Right cardiac atrium (tissue), 5 donors: ENCODE measurements at regions not wholly inside any gene's neighbourhood (a gene's known extent, or its start where the extent isn't known, plus 50 kb on each side); places are given as distances from the start of the nearest gene placed in this dataset.
"Not testable (repeated sequence)": the region's sequence is repeated elsewhere in the genome, so short reads cannot be mapped to it uniquely, and the experiment has no call there.

Source experiments
- ATAC-seq, 2 donors: fragments of 200-7000 bp; cut with Tn5 transposase; one replicate each; pipeline versions ENCODE4 v1.8.0 to v1.9.1; 2020; ENCODE audit warnings: moderate library complexity in 2 of 2, mild to moderate bottlenecking in 1 of 2
- DNase-seq, 3 donors: peaks; one replicate each; pipeline ENCODE4 v3.0.0-alpha.2; 2020
- H3K27ac ChIP-seq: one replicate; pipeline ENCODE4 v1.5.1; 2013; ENCODE audit warnings: mild to moderate bottlenecking, low read length, control low read depth, moderate library complexity
- H3K27me3 ChIP-seq: one replicate; pipeline ENCODE4 v1.6.1; 2013; ENCODE audit not compliant: control insufficient read depth, insufficient read depth
- H3K4me1 ChIP-seq: one replicate; pipeline ENCODE4 v1.6.1; 2013; ENCODE audit warnings: low read length; ENCODE audit not compliant: control insufficient read depth, insufficient read depth
- H3K4me3 ChIP-seq: one replicate; pipeline ENCODE4 v1.5.1; 2013; ENCODE audit warnings: low read length, control low read depth
- H3K9me3 ChIP-seq: one replicate; pipeline ENCODE4 v1.6.1; 2013; ENCODE audit warnings: low read length; ENCODE audit not compliant: control insufficient read depth
- WGBS: extraction: QIAGEN DNeasy Blood & Tissue Kit; methylation state at CpG from one replicate; pipeline ENCODE4 v1.1.7; 2013; 5-methylcytosine and 5-hydroxymethylcytosine counted together
- intact Hi-C, 4 donors: fragments of 100-400 bp; cut with DNase I; formaldehyde crosslinking; loops; one replicate each; pipeline versions ENCODE4 v1.11.0 to v1.14.0; 2022 to 2023
- donor health status: healthy with polysubstance abuse.
- donor health status: DM: no; HTN: yes; CAD: no.
- donor health status: DM: no; HTN: no; CAD: no.
- donor health status: DM: no; HTN: yes; CAD: no; lungs with severe emphysema.
- donor health status: DM: yes; HTN: yes; CAD: no.

DNA sequence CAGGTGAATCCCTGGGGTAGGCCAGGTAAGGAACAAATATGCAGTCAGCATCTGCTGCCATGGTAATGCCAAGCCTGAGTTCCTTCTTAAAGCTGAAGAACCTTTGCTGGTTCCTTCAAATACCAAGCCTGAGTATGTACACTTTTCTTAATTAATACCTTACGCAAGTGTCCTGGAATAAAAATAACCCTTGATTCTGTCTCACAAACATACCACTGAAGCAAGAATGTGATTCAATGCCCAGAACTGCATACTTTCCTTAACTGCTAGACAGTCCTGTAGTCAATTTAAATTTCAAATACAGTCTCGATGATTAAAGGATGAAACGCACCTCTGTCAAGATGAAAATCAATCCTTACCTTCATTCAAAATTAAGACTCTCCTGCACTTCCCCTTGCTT is 634.0 kb upstream of the CHRM3 start:
- DNase-seq (no peak), ATAC-seq (no peak)
- Histone ChIP-seq H3K4me3 (no peak overlapping the region), H3K27ac (no peak overlapping the region), H3K4me1 (no peaks in the 10 kb centered on the region), H3K9me3 (no peaks in the 10 kb centered on the region), H3K27me3 (no peaks in the 10 kb centered on the region)
- WGBS = 89% methylated on average over 3 of the region's 3 CpGs
- intact Hi-C loops = no loop called here

DNA sequence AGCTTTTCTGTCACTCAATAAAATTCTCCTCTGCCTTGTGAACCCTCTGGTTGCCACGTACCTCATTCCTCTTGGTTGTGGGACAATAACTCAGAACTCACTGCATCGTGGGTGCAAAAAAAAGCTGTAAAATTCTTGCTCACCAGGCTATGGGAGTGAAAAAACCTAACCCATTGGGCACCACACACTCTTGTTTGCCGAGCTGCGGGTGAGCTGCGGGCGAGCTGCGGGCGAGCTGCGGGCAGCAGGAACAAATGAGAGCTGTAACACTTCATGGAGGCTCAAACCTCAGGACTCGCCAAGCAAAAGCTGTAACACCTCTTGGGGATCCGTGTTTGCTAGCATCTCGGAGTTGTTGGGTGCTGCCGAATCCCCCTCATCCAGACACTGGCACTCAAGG is 641.3 kb upstream of the CHRM3 start:
- 87% methylated on average over 13 of the region's 13 CpGs for WGBS
- no peak for DNase-seq
- Histone ChIP-seq H3K27me3 (no peaks in the 10 kb centered on the region), H3K4me3 (no peak overlapping the region), H3K9me3 (no peaks in the 10 kb centered on the region), H3K4me1 (no peaks in the 10 kb centered on the region), H3K27ac (no peak overlapping the region)
- intact Hi-C loops = no loop called here
- ATAC-seq = no peak

DNA sequence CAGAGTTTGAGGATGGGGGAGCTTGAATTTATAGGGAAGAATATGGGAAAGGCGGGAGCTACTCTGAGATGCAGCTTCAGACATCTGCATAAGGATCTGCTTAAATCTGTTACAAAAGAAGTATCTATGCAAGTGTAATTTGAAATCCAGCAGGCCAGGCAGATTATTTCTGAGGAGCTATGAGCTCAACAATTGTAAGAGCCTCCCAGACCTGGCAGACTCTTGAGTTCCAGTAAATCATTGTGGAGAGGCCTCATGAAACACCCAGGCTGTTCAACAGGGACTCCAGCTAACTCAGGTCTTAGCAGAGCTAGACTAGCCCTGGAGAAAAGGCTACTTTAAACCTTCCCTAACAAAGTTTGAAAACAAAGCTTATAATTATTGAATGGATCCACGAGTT is 647.5 kb upstream of the CHRM3 start:
- Histone ChIP-seq H3K27me3 (no peaks in the 10 kb centered on the region), H3K27ac (no peak overlapping the region), H3K4me3 (no peak overlapping the region), H3K9me3 (no peaks in the 10 kb centered on the region), H3K4me1 (no peaks in the 10 kb centered on the region)
- ATAC-seq = no peak
- WGBS = 66% methylated on average over 2 of the region's 2 CpGs
- DNase-seq = no peak
- intact Hi-C loops = no loop called here

DNA sequence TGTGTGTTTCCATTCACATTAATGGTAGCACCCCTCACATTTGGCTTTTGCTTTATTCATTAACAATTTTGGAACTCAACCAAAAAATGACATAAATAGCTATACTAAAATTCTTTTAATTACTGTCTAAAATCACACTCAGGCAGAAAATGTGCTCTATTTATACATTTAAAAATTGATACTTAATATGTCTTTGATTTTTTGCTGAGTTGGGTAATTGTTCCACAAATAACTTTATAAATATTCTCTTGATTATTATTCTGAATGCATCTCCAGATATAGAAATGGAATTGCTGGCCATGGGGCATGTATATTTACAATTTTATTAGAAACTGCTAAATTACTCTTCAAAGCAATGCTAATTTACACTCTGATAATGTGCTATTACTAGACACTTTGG is 658.7 kb upstream of the CHRM3 start:
- H3K9me3 ChIP-seq = no peaks in the 10 kb centered on the region
- H3K4me3 ChIP-seq = no peak overlapping the region
- DNase-seq (no peak), ATAC-seq (no peak)
- H3K27me3 ChIP-seq = no peaks in the 10 kb centered on the region
- intact Hi-C loops = no loop called here
- H3K27ac ChIP-seq = no peak overlapping the region
- H3K4me1 ChIP-seq = no peaks in the 10 kb centered on the region

DNA sequence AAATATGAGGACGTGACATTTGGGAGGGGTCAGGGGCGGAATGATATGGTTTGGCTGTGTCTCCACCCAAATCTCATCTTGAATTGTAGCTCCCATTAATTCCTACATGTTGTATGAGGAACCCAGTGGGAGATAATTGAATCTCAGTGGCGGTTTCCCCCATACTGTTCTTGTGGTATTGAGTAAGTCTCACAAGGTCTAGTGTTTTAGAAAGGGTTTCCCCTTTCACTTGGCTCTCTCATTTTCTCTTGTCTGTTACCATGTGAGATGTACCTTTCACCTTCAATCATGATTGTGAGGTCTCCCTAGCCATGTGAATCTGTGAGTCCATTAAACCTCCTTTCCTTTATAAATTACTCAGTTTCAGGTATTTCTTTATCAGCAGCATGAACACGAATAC is 663.6 kb upstream of the CHRM3 start:
- H3K4me1 ChIP-seq = no peaks in the 10 kb centered on the region
- WGBS = 66% methylated on average over 4 of the region's 4 CpGs
- no peaks in the 10 kb centered on the region for H3K27me3 ChIP-seq
- no peak for DNase-seq
- H3K27ac ChIP-seq = no peak overlapping the region
- intact Hi-C loops = no loop called here
- H3K9me3 ChIP-seq = no peaks in the 10 kb centered on the region
- H3K4me3 ChIP-seq = no peak overlapping the region
- no peak for ATAC-seq

DNA sequence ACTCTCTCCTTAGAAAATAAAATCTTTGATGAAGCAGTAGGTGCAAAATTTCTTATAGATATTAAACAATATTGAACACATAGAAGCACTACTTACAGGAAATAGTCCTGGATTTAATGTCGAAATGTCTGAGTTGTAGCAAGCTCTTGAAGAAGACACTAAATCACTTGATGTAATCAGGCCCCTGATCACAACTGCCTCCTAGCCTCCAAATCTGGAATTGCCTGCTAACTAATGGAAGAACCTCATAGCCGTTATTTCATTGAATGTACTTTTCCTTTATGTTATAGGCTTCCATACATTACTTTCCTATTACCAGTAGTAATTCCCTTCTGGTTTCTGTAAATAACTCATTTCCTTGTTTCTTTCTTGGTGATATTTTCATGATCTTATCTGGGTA is 675.7 kb upstream of the CHRM3 start:
- ATAC-seq (no peak), DNase-seq (no peak)
- intact Hi-C loops = no loop called here
- Histone ChIP-seq H3K9me3 (no peaks in the 10 kb centered on the region), H3K27me3 (no peaks in the 10 kb centered on the region), H3K4me1 (no peaks in the 10 kb centered on the region), H3K27ac (no peak overlapping the region), H3K4me3 (no peak overlapping the region)
- WGBS = 73% methylated on average over 2 of the region's 2 CpGs

DNA sequence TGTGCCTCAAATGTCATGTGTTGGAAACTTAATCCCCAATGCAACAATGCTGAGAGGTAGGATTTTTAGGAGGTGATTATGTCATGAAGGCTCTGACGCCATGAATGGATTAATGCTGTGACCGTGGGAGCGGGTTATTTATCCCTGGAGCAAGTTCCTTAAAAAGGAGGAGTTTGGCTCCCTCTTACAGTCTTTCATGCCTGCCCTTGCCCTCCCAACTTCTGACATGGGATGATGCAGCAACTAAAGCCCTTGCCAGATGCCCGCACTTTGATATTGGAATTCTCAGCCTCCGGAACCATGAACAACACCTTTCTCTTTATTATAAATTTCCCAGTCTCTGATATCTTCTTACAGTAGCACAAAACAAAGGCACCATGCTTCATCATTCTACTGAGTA is 685.3 kb upstream of the CHRM3 start:
- intact Hi-C loops = no loop called here
- WGBS = 85% methylated on average over 5 of the region's 5 CpGs
- H3K4me3 ChIP-seq = no peak overlapping the region
- ATAC-seq (no peak), DNase-seq (no peak)
- no peaks in the 10 kb centered on the region for H3K27me3 ChIP-seq
- no peaks in the 10 kb centered on the region for H3K4me1 ChIP-seq
- H3K27ac ChIP-seq = no peak overlapping the region
- no peaks in the 10 kb centered on the region for H3K9me3 ChIP-seq

DNA sequence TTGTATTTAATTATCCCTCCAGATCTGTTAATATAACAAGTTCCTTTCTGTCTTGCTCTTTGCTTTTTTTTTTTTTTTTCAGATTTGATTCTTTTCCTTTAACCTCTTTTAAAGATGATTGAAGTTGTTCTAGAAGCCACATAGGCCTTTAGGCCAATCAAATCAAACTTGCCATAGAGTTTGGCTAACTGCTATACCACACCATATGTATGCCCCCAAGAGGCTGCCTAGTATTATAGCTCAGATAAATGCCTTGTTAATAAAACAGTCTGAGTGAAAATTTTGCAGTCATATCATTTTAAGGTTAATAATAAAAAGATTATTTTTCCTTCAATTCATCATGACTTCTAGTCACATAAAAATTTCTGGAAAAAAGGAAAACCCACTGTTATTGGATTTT is 696.0 kb upstream of the CHRM3 start:
- H3K27me3 ChIP-seq = no peaks in the 10 kb centered on the region
- no peak for DNase-seq
- no peak overlapping the region for H3K4me3 ChIP-seq
- H3K9me3 ChIP-seq = no peaks in the 10 kb centered on the region
- H3K27ac ChIP-seq = no peak overlapping the region
- intact Hi-C loops = no loop called here
- no peaks in the 10 kb centered on the region for H3K4me1 ChIP-seq
- ATAC-seq = no peak

DNA sequence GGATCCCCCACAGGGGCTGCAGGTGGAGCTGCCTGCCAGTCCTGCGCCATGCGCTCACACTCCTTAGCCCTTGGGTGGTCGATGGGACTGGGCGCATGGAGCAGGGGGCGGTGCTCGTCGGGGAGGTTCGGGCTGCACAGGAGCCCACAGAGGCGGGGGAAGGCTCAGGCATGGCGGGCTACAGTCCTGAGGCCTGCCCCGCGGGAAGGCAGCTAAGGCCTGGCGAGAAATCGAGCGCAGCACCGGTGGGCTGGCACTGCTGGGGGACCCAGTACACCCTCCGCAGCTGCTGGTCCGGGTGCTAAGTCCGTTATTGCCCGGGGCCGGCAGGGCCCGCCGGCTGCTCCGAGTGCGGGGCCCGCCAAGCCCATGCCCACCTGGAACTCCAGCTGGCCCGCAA is 701.8 kb upstream of the CHRM3 start:
- H3K4me3 ChIP-seq, H3K27ac ChIP-seq, ATAC-seq, H3K9me3 ChIP-seq, H3K4me1 ChIP-seq, intact Hi-C loops, H3K27me3 ChIP-seq: not testable (repeated sequence)
- 97% methylated on average over 27 of the region's 27 CpGs for WGBS
- peak in 1 of 3 donors; percentile 32 for DNase-seq

DNA sequence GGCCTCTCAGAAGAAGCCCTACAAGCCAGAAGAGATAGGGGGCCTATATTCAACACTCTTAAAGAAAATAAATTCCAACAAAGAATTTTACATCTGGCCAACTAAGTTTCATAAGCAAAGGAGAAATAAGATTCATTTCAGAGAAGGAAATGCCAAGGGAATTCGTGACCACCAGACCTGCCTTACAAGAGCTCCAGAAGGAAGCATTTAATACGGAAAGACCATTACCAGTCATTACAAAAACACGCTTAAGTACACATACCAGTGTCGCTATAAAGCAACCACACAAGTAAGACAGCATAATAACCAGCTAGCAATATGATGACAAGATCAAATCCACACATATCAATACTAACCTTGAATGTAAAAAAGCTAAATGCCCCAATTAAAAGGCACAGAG is 704.9 kb upstream of the CHRM3 start:
- Histone ChIP-seq H3K9me3 (no peaks in the 10 kb centered on the region), H3K4me1 (no peaks in the 10 kb centered on the region), H3K27ac (no peak overlapping the region), H3K4me3 (no peak overlapping the region), H3K27me3 (no peaks in the 10 kb centered on the region)
- ATAC-seq = no peak
- intact Hi-C loops = no loop called here
- 92% methylated on average over 4 of the region's 4 CpGs for WGBS
- DNase-seq = no peak

DNA sequence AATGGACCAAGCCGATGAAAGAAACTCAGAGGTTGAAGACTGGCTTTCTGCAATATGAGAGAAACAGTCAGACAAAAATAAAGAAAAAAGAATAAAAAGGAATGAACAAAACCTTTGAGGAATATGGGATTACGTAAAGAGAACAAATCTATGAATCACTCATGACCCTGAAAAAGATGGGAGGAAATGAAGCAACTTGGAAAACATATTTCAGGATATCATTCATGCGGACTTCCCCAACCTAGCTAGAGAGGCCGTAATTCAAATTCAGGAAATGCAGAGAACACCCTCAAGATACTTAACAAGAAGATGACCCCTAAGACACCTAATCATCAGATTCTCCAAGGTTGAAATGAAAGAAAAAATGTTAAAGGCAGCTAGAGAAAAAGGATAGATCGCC is 705.3 kb upstream of the CHRM3 start:
- no peak overlapping the region for H3K27ac ChIP-seq
- H3K4me3 ChIP-seq = no peak overlapping the region
- DNase-seq (no peak), ATAC-seq (no peak)
- WGBS = 77% methylated on average over 5 of the region's 5 CpGs
- H3K9me3 ChIP-seq = no peaks in the 10 kb centered on the region
- no peaks in the 10 kb centered on the region for H3K4me1 ChIP-seq
- H3K27me3 ChIP-seq = no peaks in the 10 kb centered on the region
- intact Hi-C loops = no loop called here

DNA sequence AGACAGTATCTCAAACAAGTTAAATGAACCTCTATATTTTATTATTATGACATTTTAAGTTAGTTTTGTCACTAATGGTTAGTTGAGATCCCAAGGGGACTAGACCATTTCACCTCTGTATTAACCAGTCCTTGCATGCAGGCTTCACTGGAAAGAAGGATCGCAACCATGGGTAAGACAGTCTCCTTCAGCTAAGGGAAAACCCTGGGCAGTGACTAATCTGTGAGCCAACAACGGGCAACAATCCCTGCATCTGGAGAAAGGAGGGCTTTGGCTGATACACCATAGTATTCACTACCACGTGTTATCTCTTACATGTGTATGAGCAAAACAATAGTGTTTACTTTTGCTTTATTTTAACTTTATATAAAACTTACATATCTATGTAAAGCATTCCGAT is 708.8 kb upstream of the CHRM3 start:
- DNase-seq (no peak), ATAC-seq (no peak)
- no peaks in the 10 kb centered on the region for H3K27me3 ChIP-seq
- H3K27ac ChIP-seq = no peak overlapping the region
- intact Hi-C loops = no loop called here
- WGBS = 85% methylated on average over 4 of the region's 4 CpGs
- no peaks in the 10 kb centered on the region for H3K4me1 ChIP-seq
- H3K4me3 ChIP-seq = no peak overlapping the region
- no peaks in the 10 kb centered on the region for H3K9me3 ChIP-seq
